Stomach (tissue), 4 donors: ENCODE measurements at regions not wholly inside any gene's neighbourhood (a gene's known extent, or its start where the extent isn't known, plus 50 kb on each side); places are given as distances from the start of the nearest gene placed in this dataset.

Source experiments
- CTCF ChIP-seq, 7 experiments: fragments of 450-650 bp in 4 of 7; fragments of 200-600 bp in 3 of 7; sonication (generic) in 3 of 7; IDR thresholded peaks; one replicate each; pipeline ENCODE4 v1.5.1; 2016 to 2019; ENCODE audit warnings: antibody characterized with exemption in 7 of 7, control low read depth in 2 of 7, mild to moderate bottlenecking in 1 of 7
- POLR2A ChIP-seq, 4 donors: fragments of 450-650 bp; IDR thresholded peaks; one replicate each; pipeline ENCODE4 v1.6.1; 2016; ENCODE audit warnings: antibody characterized with exemption in 4 of 4, control low read depth in 2 of 4, mild to moderate bottlenecking in 1 of 4, moderate library complexity in 1 of 4
- POLR2AphosphoS5 ChIP-seq, 3 donors: sonication (generic); formaldehyde crosslinking; IDR thresholded peaks; one replicate each; pipeline ENCODE4 v1.6.1; 2016; ENCODE audit warnings: antibody characterized with exemption in 3 of 3

GRCh38 chr12:107362960-107363359 lies 269.6 kb upstream of the CRY1 start:
- TF ChIP-seq CTCF (IDR thresholded peaks at IDR 0.05) (no peak), POLR2AphosphoS5 (IDR thresholded peaks at IDR 0.05) (no peak), POLR2A (IDR thresholded peaks at IDR 0.05) (no peak)
